HepG2 (cell line): ENCODE measurements at regions not wholly inside any gene's neighbourhood (a gene's known extent, or its start where the extent isn't known, plus 50 kb on each side); places are given as distances from the start of the nearest gene placed in this dataset.

Experiments used
- CREB3 ChIP-seq: sonication (generic); formaldehyde crosslinking; IDR thresholded peaks from 2 replicates; pipeline ENCODE4 v1.5.0; 2020; ENCODE audit warnings: missing genetic modification reagents
- EP300 ChIP-seq, 3 experiments: sonication (generic) in 1 of 3; formaldehyde crosslinking in 1 of 3; IDR thresholded peaks; 2 replicates each; pipeline versions ENCODE4 v1.5.1 to v1.6.1; 2011 to 2020; ENCODE audit warnings: low read depth in 2 of 3, low read length in 2 of 3, borderline replicate concordance in 1 of 3, improper control_type of control experiment in 1 of 3, mild to moderate bottlenecking in 1 of 3, missing genetic modification reagents in 1 of 3, moderate library complexity in 1 of 3
- HIC2 ChIP-seq: sonication (generic); formaldehyde crosslinking; IDR thresholded peaks from 2 replicates; pipeline ENCODE4 v1.9.0; 2022; ENCODE audit warnings: low read depth, missing genetic modification reagents
- NFE2L1 ChIP-seq: sonication (generic); formaldehyde crosslinking; IDR thresholded peaks from 2 replicates; pipeline ENCODE4 v1.4.0; 2020; ENCODE audit warnings: missing genetic modification reagents, mild to moderate bottlenecking, borderline replicate concordance
- POGZ ChIP-seq: sonication (generic); formaldehyde crosslinking; IDR thresholded peaks from 2 replicates; pipeline ENCODE4 v1.4.0; 2020; ENCODE audit warnings: mild to moderate bottlenecking, missing genetic modification reagents
- SALL1 ChIP-seq: sonication (generic); formaldehyde crosslinking; IDR thresholded peaks from 2 replicates; pipeline ENCODE4 v1.8.0; 2022; ENCODE audit warnings: mild to moderate bottlenecking, missing genetic modification reagents
- TRAFD1 ChIP-seq: sonication (generic); formaldehyde crosslinking; IDR thresholded peaks from 2 replicates; pipeline ENCODE4 v1.5.1; 2020; ENCODE audit warnings: missing genetic modification reagents, mild to moderate bottlenecking, borderline replicate concordance
- ZBTB8A ChIP-seq: sonication (generic); formaldehyde crosslinking; IDR thresholded peaks from 2 replicates; pipeline ENCODE4 v1.4.0; 2020; ENCODE audit warnings: mild to moderate bottlenecking, low read depth, missing genetic modification reagents, borderline replicate concordance
- ZGPAT ChIP-seq: IDR thresholded peaks from 2 replicates; pipeline ENCODE4 v1.6.1; 2016; ENCODE audit warnings: mild to moderate bottlenecking
- ZKSCAN8 ChIP-seq: IDR thresholded peaks from 2 replicates; pipeline ENCODE4 v1.6.1; 2016; ENCODE audit warnings: borderline replicate concordance, missing genetic modification reagents, missing compliant biosample characterization
- ZMYM3 ChIP-seq: sonication (generic); formaldehyde crosslinking; IDR thresholded peaks from 2 replicates; pipeline ENCODE4 v1.5.1; 2020; ENCODE audit warnings: mild to moderate bottlenecking, missing genetic modification reagents
- ZNF292 ChIP-seq: sonication (generic); formaldehyde crosslinking; IDR thresholded peaks from 2 replicates; pipeline ENCODE4 v1.8.1; 2022; ENCODE audit warnings: mild to moderate bottlenecking, low read depth, missing genetic modification reagents, borderline replicate concordance
- ZNF552 ChIP-seq: sonication (generic); formaldehyde crosslinking; IDR thresholded peaks from 2 replicates; pipeline ENCODE4 v1.9.0; 2022; ENCODE audit warnings: missing genetic modification reagents, mild to moderate bottlenecking, borderline replicate concordance
- ZNF687 ChIP-seq: sonication (generic); formaldehyde crosslinking; IDR thresholded peaks from 2 replicates; pipeline ENCODE4 v1.5.1; 2020; ENCODE audit warnings: mild to moderate bottlenecking, missing genetic modification reagents, moderate library complexity
- ZSCAN29 ChIP-seq: sonication (generic); formaldehyde crosslinking; conservative IDR thresholded peaks from 2 replicates; pipeline ENCODE4 v1.4.0; 2020; ENCODE audit warnings: mild to moderate bottlenecking, missing genetic modification reagents

GRCh38 chr20:50403565-50404418, 106.4 kb upstream of the PTPN1 start (continued):
- peak; percentile 69 for TF ChIP-seq ZNF687 (CRISPR knock-in tag)
- TF ChIP-seq ZMYM3: peak; percentile 71
- no peak for TF ChIP-seq ZBTB8A (CRISPR knock-in tag)
- no peak for TF ChIP-seq ZKSCAN8
- TF ChIP-seq ZSCAN29 (CRISPR knock-in tag): 0 out of 2 replicates have a peak, but pooled peaks have one; percentile 11
- TF ChIP-seq HIC2: peak; percentile 88
- TF ChIP-seq ZNF292: peak; percentile 23; the same call in 1 of the 2 replicates
- no peak for TF ChIP-seq NFE2L1
- TF ChIP-seq TRAFD1 (CRISPR knock-in tag): 0 out of 2 replicates have a peak, but pooled peaks have one; percentile 2
- peak; percentile 56; the same call in 1 of the 2 replicates for TF ChIP-seq SALL1
- TF ChIP-seq CREB3 (CRISPR knock-in tag): no peak
- TF ChIP-seq ZNF552 (CRISPR knock-in tag): no peak
- peak; percentile 57; the same call in 1 of the 2 replicates for TF ChIP-seq ZGPAT (CRISPR knock-in tag)
- TF ChIP-seq EP300 (IDR thresholded peaks at IDR 0.05; ENCODE audit: low read depth in 2 of 2, low read length in 2 of 2): 0 out of 4 replicates have a peak, but pooled peaks of 1 of the 2 experiments have one; percentile 7
- TF ChIP-seq EP300 (CRISPR knock-in tag; IDR thresholded peaks at IDR 0.05; ENCODE audit: borderline replicate concordance): no peak
- TF ChIP-seq POGZ (CRISPR knock-in tag): 0 out of 2 replicates have a peak, but pooled peaks have one; percentile 23
